ENCODE measurements at regions not wholly inside any gene's neighbourhood (a gene's known extent, or its start where the extent isn't known, plus 50 kb on each side); places are given as distances from the start of the nearest gene placed in this dataset.

DNA sequence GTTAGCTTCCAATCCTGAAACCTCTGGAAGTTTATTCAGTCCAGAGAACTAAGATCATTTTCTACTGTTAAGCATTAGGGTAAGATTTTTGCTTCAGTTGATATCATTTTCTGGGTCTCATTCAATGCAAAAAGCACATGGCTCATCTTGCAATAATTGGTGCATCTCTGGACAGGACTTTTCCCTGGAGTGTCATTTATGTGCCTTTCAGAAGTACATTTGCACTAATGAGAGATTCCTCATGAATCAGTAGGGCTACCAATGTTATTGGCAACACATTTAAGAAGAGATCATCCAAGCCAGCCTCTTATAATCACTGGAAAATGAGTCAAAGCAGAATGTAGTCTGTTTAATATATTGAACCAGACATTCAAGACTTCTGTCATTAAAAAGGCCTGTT is 224.2 kb upstream of the CHRNA7 start:
- Histone ChIP-seq H3K9me3 (ENCODE audit: insufficient read depth, low read length) (no peaks in the 10 kb centered on the region), H3K27ac (ENCODE audit: low read length) (no peak overlapping the region), H3K4me1 (ENCODE audit: low read length) (peaks cover 21% of the 10 kb centered on the region), H3K4me2 (ENCODE audit: low read length) (no peak overlapping the region), H3K4me3 (ENCODE audit: low read length) (no peak overlapping the region), H3K79me2 (ENCODE audit: low read length) (no peaks in the 10 kb centered on the region), H3K36me3 (replicated peaks; ENCODE audit: low read depth, low read length) (no peaks in the 10 kb centered on the region), H4K20me1 (ENCODE audit: insufficient read depth, low read length) (no peaks in the 10 kb centered on the region), H3K9ac (ENCODE audit: low read length) (no peak overlapping the region), H3K27me3 (ENCODE audit: low read depth, low read length) (no peaks in the 10 kb centered on the region; the same call in 1 of the 2 replicates), H2AFZ (ENCODE audit: low read depth, low read length) (no peak overlapping the region)
- no peak for TF ChIP-seq EZH2phosphoT487 (IDR thresholded peaks at IDR 0.05; ENCODE audit: low read depth)
- TF ChIP-seq CTCF (IDR thresholded peaks at IDR 0.05; ENCODE audit: low read depth, low read length) = no peak

GRCh38 chr15:31811641-31812040 is 218.7 kb upstream of the CHRNA7 start:
- Histone ChIP-seq H3K4me1 (ENCODE audit: low read length) (no peaks in the 10 kb centered on the region), H3K9me3 (ENCODE audit: insufficient read depth, low read length) (no peaks in the 10 kb centered on the region), H3K27me3 (ENCODE audit: low read depth, low read length) (no peaks in the 10 kb centered on the region), H3K4me2 (ENCODE audit: low read length) (no peak overlapping the region), H3K79me2 (ENCODE audit: low read length) (no peaks in the 10 kb centered on the region), H4K20me1 (ENCODE audit: insufficient read depth, low read length) (no peaks in the 10 kb centered on the region), H3K27ac (ENCODE audit: low read length) (no peak overlapping the region), H3K36me3 (replicated peaks; ENCODE audit: low read depth, low read length) (no peaks in the 10 kb centered on the region), H3K4me3 (ENCODE audit: low read length) (no peak overlapping the region), H3K9ac (ENCODE audit: low read length) (no peak overlapping the region), H2AFZ (ENCODE audit: low read depth, low read length) (no peak overlapping the region)
- TF ChIP-seq EZH2phosphoT487 (IDR thresholded peaks at IDR 0.05; ENCODE audit: low read depth) = no peak

GRCh38 chr15:31814082-31814481 is 216.2 kb upstream of the CHRNA7 start:
- no peak overlapping the region for H3K4me2 ChIP-seq (ENCODE audit: low read length)
- TF ChIP-seq CTCF (IDR thresholded peaks at IDR 0.05; ENCODE audit: low read depth, low read length) = no peak
- TF ChIP-seq EZH2phosphoT487 (IDR thresholded peaks at IDR 0.05; ENCODE audit: low read depth) = no peak
- no peaks in the 10 kb centered on the region for H3K9me3 ChIP-seq (ENCODE audit: insufficient read depth, low read length)
- no peaks in the 10 kb centered on the region for H3K79me2 ChIP-seq (ENCODE audit: low read length)
- H3K36me3 ChIP-seq (replicated peaks; ENCODE audit: low read depth, low read length) = no peaks in the 10 kb centered on the region
- H3K9ac ChIP-seq (ENCODE audit: low read length) = no peak overlapping the region
- H3K27ac ChIP-seq (ENCODE audit: low read length) = no peak overlapping the region
- no peaks in the 10 kb centered on the region for H3K27me3 ChIP-seq (ENCODE audit: low read depth, low read length)
- no peaks in the 10 kb centered on the region for H4K20me1 ChIP-seq (ENCODE audit: insufficient read depth, low read length)
- no peaks in the 10 kb centered on the region for H3K4me1 ChIP-seq (ENCODE audit: low read length)
- no peak overlapping the region for H3K4me3 ChIP-seq (ENCODE audit: low read length)
- H2AFZ ChIP-seq (ENCODE audit: low read depth, low read length) = no peak overlapping the region

GRCh38 chr15:31815411-31816155 is 214.7 kb upstream of the CHRNA7 start:
- no peaks in the 10 kb centered on the region for H3K27me3 ChIP-seq (ENCODE audit: low read depth, low read length)
- no peak overlapping the region for H3K4me2 ChIP-seq (ENCODE audit: low read length)
- H2AFZ ChIP-seq (ENCODE audit: low read depth, low read length) = no peak overlapping the region
- H3K4me1 ChIP-seq (ENCODE audit: low read length) = no peaks in the 10 kb centered on the region
- H3K4me3 ChIP-seq (ENCODE audit: low read length) = no peak overlapping the region
- no peaks in the 10 kb centered on the region for H3K79me2 ChIP-seq (ENCODE audit: low read length)
- H3K36me3 ChIP-seq (replicated peaks; ENCODE audit: low read depth, low read length) = no peaks in the 10 kb centered on the region
- H3K27ac ChIP-seq (ENCODE audit: low read length) = no peak overlapping the region
- no peaks in the 10 kb centered on the region for H3K9me3 ChIP-seq (ENCODE audit: insufficient read depth, low read length)
- no peak overlapping the region for H3K9ac ChIP-seq (ENCODE audit: low read length)
- no peaks in the 10 kb centered on the region for H4K20me1 ChIP-seq (ENCODE audit: insufficient read depth, low read length)
- TF ChIP-seq EZH2phosphoT487 (IDR thresholded peaks at IDR 0.05; ENCODE audit: low read depth) = no peak
- TF ChIP-seq CTCF (IDR thresholded peaks at IDR 0.05; ENCODE audit: low read depth, low read length) = no peak
